D721Med (cell line): ENCODE measurements at regions not wholly inside any gene's neighbourhood (a gene's known extent, or its start where the extent isn't known, plus 50 kb on each side); places are given as distances from the start of the nearest gene placed in this dataset.

Experiments
- DNase-seq: peaks from one replicate; pipeline ENCODE4 v3.0.0; 2011; ENCODE audit warnings: low spot score; ENCODE audit not compliant: insufficient read length
- FAIRE-seq: peaks from 2 replicates; lab custom pipeline; 2011; peaks lifted over from hg19 to GRCh38; lab: Jason Lieb, UNC
- CTCF ChIP-seq: IDR thresholded peaks from 2 replicates; pipeline ENCODE4 v1.5.1; 2012; ENCODE audit warnings: mild to moderate bottlenecking, control low read depth; ENCODE audit not compliant: insufficient read depth; ENCODE audit errors: missing control alignments

GRCh38 chr9:80954521-80954920 lies 734.8 kb downstream of the TLE1 start:
- DNase-seq (no peak), FAIRE-seq (no peak)
- TF ChIP-seq CTCF: no peak

- no peak for FAIRE-seq
- TF ChIP-seq CTCF: no peak
- DNase-seq: no peak
Observed at GRCh38 chr9:80952363-80952922, 736.9 kb downstream of the TLE1 start.

DNA sequence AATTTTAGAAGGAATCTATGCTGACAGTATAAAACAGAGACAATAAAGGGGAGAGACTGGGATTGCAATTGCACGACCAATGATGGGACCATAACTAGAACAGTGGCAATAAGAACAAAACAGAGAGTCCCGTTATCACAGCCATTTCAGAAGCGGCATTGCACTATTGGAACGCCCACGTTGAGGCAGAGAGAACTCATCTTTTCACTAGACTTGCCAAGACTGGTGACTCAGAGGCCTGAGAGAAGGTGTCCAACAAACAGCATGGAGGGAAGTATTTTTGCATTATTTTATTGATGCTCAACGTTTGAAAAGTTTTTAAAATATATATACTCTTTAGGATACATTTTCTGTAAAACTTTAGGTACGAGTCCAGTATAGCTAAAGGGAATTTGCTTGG lies 737.7 kb downstream of the TLE1 start:
- TF ChIP-seq CTCF: no peak
- FAIRE-seq (no peak), DNase-seq (no peak)

- no peak for TF ChIP-seq CTCF
- FAIRE-seq (no peak), DNase-seq (no peak)
Observed at GRCh38 chr9:80948876-80949275, 740.5 kb downstream of the TLE1 start.

DNA sequence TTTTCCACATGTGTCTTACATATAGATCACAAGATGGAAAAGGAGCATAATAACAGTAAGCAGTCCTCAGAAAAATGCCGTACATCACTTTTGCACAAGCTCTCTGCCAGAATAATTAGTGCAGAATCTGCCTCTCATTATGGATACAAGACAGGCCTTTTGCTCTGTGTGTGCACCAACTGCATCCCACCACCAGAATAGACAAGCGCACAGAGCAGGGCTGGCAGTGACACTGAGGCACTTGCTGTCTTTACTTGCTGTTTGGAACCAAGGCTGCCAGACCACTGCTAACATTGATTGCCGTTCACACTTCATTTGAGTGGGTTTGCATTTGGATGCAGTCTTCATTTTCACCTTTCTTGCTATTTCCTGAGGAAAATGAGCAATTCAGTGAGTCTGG lies 741.3 kb downstream of the TLE1 start:
- DNase-seq (no peak), FAIRE-seq (no peak)
- TF ChIP-seq CTCF: no peak

DNA sequence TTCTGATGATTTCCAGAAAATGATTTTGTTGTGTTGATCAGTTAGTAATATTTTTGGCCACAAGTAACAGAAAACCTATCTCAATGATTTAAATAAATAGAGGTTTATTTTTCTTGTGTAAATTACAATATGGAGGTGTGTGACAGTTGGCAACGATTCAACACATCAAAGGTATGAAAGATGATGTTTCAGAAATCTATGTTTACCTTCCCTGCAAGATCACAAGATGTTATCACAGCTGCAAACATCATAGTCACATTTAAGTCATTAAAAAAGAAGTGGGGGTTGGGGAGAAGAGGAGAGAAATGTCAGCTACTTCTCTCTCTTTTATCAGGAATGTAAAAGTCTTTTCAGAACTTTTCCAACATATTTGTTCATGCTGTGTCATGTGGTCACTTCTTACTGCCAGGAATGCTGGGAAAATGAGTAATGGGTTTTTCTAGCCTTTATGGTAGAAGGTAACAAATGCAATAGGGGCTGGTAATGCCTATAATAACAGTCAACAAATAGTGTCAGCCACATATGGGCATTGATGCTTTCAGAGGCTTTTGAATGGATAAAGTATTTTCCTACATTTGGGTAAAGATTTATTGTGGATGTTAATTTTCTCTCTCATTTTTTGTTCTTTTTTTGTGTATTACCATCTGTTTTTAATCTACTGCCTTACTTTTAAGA lies 742.7 kb downstream of the TLE1 start:
- DNase-seq (no peak), FAIRE-seq (no peak)
- TF ChIP-seq CTCF: no peak

DNA sequence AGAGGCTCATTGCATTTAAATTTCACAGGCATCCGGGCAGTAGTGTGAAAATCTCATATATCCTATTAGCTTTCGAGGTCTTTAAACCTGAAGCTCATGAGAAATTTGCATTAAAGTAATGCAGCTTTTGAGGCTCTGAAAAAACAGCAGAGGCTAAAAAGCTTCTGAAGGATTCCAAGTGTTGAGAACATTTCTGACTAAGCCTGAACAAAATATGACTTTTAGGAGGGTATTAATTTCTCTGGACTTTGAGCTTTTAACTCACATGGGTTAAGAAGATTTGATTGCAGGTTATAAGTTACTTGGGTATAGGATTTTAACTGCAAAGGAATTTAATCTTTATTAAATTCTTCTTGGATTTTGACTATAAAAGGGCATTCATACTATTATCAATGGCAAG lies 743.9 kb downstream of the TLE1 start:
- TF ChIP-seq CTCF: no peak
- FAIRE-seq: no peak

More for the DNA sequence above, 743.9 kb downstream of the TLE1 start:
- no peak for DNase-seq
